ENCODE measurements at regions not wholly inside any gene's neighbourhood (a gene's known extent, or its start where the extent isn't known, plus 50 kb on each side); places are given as distances from the start of the nearest gene placed in this dataset.

GRCh38 chr10:78752221-78752620 is 316.5 kb upstream of the ZMIZ1 start:
- Histone ChIP-seq H3K4me3 (ENCODE audit: severe bottlenecking) (no peak overlapping the region), H3K9me3 (ENCODE audit: severe bottlenecking) (no peaks in the 10 kb centered on the region), H3K27ac (ENCODE audit: poor library complexity, severe bottlenecking) (no peak overlapping the region), H3K4me1 (ENCODE audit: insufficient read depth, poor library complexity, severe bottlenecking) (peaks cover 10% of the 10 kb centered on the region), H3K36me3 (ENCODE audit: low read depth) (no peaks in the 10 kb centered on the region), H3K27me3 (ENCODE audit: insufficient read depth, poor library complexity, severe bottlenecking) (no peaks in the 10 kb centered on the region)
- DNase-seq (ENCODE audit: low spot score) (no peak), ATAC-seq (ENCODE audit: low read depth) (no peak)
- TF ChIP-seq CTCF (IDR thresholded peaks at IDR 0.05; ENCODE audit: poor library complexity, severe bottlenecking), result no peak

GRCh38 chr10:78752708-78753107 is 316.1 kb upstream of the ZMIZ1 start:
- Histone ChIP-seq H3K9me3 (ENCODE audit: severe bottlenecking) (no peaks in the 10 kb centered on the region), H3K27ac (ENCODE audit: poor library complexity, severe bottlenecking) (no peak overlapping the region), H3K4me1 (ENCODE audit: insufficient read depth, poor library complexity, severe bottlenecking) (peaks cover 15% of the 10 kb centered on the region), H3K36me3 (ENCODE audit: low read depth) (no peaks in the 10 kb centered on the region), H3K4me3 (ENCODE audit: severe bottlenecking) (no peak overlapping the region), H3K27me3 (ENCODE audit: insufficient read depth, poor library complexity, severe bottlenecking) (no peaks in the 10 kb centered on the region)
- ATAC-seq (ENCODE audit: low read depth) (no peak), DNase-seq (ENCODE audit: low spot score) (no peak)
- no peak for TF ChIP-seq CTCF (IDR thresholded peaks at IDR 0.05; ENCODE audit: poor library complexity, severe bottlenecking)

GRCh38 chr10:78754269-78755062 is 314.3 kb upstream of the ZMIZ1 start:
- H3K4me1 ChIP-seq (ENCODE audit: insufficient read depth, poor library complexity, severe bottlenecking), result peaks cover 17% of the 10 kb centered on the region
- no peak for ATAC-seq (ENCODE audit: low read depth)
- DNase-seq (ENCODE audit: low spot score), result no peak

GRCh38 chr10:78755063-78755701 is 313.6 kb upstream of the ZMIZ1 start:
- no peak for ATAC-seq (ENCODE audit: low read depth)
- H3K27ac ChIP-seq (ENCODE audit: poor library complexity, severe bottlenecking), result no peak overlapping the region
- TF ChIP-seq CTCF (IDR thresholded peaks at IDR 0.05; ENCODE audit: poor library complexity, severe bottlenecking), result no peak
- peaks cover 17% of the 10 kb centered on the region for H3K4me1 ChIP-seq (ENCODE audit: insufficient read depth, poor library complexity, severe bottlenecking)
- no peaks in the 10 kb centered on the region for H3K9me3 ChIP-seq (ENCODE audit: severe bottlenecking)
- no peaks in the 10 kb centered on the region for H3K36me3 ChIP-seq (ENCODE audit: low read depth)
- DNase-seq (ENCODE audit: low spot score), result no peak
- H3K27me3 ChIP-seq (ENCODE audit: insufficient read depth, poor library complexity, severe bottlenecking), result no peaks in the 10 kb centered on the region
- no peak overlapping the region for H3K4me3 ChIP-seq (ENCODE audit: severe bottlenecking)

More at GRCh38 chr10:78754269-78755062, 314.3 kb upstream of the ZMIZ1 start:
- Histone ChIP-seq H3K36me3 (ENCODE audit: low read depth) (no peaks in the 10 kb centered on the region), H3K27ac (ENCODE audit: poor library complexity, severe bottlenecking) (no peak overlapping the region), H3K27me3 (ENCODE audit: insufficient read depth, poor library complexity, severe bottlenecking) (no peaks in the 10 kb centered on the region), H3K9me3 (ENCODE audit: severe bottlenecking) (no peaks in the 10 kb centered on the region), H3K4me3 (ENCODE audit: severe bottlenecking) (no peak overlapping the region)
- TF ChIP-seq CTCF (IDR thresholded peaks at IDR 0.05; ENCODE audit: poor library complexity, severe bottlenecking), result no peak
